ELF-1 (cell line): ENCODE measurements at regions not wholly inside any gene's neighbourhood (a gene's known extent, or its start where the extent isn't known, plus 50 kb on each side); places are given as distances from the start of the nearest gene placed in this dataset.

ENCODE experiments used
- DNase-seq: peaks from one replicate; pipeline ENCODE4 v3.0.0-alpha.2; 2016; ENCODE audit warnings: low read depth, low spot score

DNA sequence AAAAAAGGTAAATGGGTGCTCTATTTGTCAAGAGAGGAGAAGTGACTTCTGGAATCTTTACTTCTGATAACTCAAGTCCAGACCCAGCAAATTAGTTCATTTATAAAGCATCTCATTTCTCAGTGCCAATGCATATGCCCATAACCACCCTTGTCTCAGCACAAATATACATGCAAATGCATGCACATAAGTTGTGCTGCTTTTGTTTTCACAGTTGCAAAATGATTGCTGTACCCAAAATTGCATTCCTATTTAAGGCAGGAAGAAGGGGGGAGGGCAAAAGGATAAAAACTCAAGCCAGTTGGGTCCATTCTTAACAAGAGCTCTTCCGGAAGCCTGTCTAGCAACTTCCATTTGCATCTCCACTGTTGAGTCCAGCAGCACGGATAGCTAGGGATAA is 61.3 kb upstream of the FAM20A start:
- DNase-seq: no peak

- no peak for DNase-seq
These were observed 60.9 kb upstream of the FAM20A start for GRCh38 chr17:68662037-68662432.

- no peak for DNase-seq
These were observed 60.3 kb upstream of the FAM20A start for GRCh38 chr17:68661265-68662036.

GRCh38 chr17:68660302-68660701 is 59.1 kb upstream of the FAM20A start:
- DNase-seq: no peak

GRCh38 chr17:68658999-68659780 is 58.0 kb upstream of the FAM20A start:
- no peak for DNase-seq

GRCh38 chr17:68657576-68657975 is 56.4 kb upstream of the FAM20A start:
- no peak for DNase-seq

DNA sequence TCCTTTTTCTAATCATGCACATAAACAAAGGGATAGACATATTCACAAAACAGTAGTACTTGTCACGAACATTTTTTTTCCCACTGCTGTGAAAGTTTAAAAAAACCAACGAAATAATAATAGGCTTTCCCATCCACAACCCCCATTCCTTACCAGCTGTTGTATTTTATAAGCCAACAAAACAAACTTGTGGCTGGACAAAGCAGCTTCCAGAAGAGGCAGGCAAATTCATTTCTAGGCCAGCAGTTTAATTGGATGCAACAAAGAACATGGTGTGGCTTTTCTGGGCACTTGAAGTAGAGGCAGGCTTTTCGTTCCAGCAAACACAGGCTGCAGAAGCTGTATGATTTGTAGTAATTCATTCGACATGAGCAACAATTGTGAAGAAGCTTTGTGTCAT is 56.0 kb upstream of the FAM20A start:
- no peak for DNase-seq

DNA sequence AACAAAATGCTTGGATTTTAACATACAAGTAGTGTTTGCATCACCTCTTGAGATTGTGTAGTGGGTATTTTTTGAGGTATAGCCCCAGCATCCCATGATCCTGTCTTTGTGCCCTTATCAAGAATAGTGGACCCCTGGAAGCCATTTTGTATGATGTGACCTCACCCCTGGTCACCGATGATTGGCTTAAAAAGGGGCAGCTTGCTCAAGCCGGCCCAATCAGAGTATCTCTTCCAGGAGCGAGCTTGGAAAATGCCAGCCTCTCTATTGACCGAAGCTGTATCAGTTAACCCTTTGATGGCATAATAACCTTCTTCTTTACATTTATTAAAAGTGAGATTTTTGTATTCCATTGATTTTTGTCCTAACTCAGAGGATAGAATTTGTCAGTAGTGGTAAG is 55.5 kb upstream of the FAM20A start:
- DNase-seq: no peak
